ENCODE measurements at regions not wholly inside any gene's neighbourhood (a gene's known extent, or its start where the extent isn't known, plus 50 kb on each side); places are given as distances from the start of the nearest gene placed in this dataset.
"Not testable (repeated sequence)": the region's sequence is repeated elsewhere in the genome, so short reads cannot be mapped to it uniquely, and the experiment has no call there.

DNA sequence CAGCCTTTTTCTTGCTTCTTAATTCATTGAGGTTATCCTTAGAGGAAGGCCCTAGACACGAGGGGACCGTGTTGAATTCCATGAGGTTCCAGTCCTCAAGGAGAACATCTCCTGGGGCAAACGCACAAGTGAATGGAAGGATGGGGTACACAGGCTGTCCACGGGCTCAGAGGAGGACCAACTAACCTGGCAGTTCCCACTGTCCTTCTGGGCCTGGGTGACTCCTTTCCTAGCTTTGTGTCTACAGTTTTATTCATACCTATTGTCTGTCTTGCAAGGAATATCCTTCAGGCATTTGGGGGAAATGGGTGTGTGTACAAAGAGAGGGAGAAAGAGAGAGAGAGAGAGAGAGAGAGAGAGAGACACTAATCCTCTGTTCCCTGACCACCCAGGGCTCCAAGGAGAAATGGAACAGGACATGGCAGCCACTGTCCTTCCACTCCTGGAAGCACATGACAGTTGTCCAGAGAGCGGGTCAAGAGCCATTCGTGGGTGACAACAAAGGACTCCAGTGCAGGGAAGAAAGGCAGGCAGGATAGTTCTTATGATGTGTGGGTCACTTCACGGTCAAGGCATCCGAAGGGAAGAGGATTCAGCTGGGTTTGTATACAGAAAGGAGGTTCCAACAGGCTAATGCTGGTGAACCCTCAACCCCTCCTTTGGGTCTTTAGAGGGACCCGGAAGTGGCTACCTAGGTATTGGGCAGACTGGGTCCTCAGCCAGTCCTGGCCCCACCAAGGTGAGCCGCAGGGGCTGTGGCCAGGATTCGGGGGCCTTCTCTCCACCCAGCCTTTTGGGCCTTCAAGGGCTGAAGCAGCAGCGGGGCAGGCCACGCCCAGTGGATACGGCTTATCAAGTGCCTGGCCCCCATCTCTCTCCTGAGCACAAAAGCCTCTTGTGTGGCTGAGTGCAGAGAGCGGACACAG is 150.6 kb downstream of the MYCN start:
- DNase-seq, result no peak

GRCh38 chr2:16089491-16089890 is 149.1 kb downstream of the MYCN start:
- DNase-seq, result not testable (repeated sequence)

- DNase-seq, result no peak
These were observed 148.4 kb downstream of the MYCN start for GRCh38 chr2:16088802-16089112.

DNA sequence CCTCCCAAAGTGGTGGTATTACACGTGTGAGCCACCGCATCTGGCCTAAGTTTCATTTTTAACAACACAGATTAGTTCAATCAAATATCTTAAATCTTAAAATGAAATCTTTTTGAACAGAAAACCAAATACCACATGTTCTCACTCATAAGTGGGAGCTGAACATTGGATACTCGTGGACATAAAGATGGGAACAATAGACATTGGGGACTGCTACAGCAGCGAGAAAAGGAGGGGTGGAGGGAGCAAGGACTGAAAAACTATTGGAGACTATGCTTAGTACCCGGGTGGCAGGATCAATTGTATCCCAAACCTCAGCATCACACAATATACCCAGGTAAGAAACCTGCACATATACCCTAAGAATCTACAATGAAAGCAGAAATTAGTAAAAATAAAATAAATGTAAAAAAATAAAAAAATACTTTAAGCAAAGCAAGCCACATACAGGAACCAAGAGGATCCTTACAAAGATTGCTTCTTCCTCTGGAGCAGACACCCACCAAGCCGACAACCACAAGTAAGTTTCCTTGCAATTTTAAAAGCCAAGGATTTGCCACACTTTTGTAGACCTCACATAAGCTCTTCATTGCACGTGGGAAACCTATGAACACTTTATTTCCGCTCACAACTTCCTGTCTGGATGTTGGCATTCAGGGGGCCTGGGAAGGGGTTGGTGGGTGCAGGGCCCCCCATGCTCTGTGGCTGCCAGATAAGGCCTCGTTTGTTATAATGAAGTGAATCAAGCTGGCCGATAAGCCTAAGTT is 147.9 kb downstream of the MYCN start:
- DNase-seq, result no peak

- not testable (repeated sequence) for DNase-seq
These were observed 145.8 kb downstream of the MYCN start for GRCh38 chr2:16086136-16086535.

DNA sequence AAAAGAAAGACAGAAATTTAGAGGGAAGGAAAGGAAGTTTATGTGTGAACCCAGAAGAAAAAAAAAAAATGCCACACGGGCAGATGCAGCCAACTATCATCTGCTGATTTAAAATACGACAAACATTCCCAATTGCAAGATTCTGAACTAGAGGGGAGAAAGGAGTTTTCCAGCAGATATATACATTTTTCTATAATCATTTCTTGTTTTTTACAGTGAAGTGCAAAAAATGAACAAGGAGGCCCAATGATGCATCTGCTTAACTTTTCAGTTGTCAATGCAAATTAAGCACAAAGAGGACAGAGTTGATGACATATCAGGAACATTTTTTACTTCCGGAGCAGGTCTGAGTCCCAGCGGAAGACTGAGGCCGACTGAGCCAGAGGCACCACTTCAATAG is 144.7 kb downstream of the MYCN start:
- no peak for DNase-seq

DNA sequence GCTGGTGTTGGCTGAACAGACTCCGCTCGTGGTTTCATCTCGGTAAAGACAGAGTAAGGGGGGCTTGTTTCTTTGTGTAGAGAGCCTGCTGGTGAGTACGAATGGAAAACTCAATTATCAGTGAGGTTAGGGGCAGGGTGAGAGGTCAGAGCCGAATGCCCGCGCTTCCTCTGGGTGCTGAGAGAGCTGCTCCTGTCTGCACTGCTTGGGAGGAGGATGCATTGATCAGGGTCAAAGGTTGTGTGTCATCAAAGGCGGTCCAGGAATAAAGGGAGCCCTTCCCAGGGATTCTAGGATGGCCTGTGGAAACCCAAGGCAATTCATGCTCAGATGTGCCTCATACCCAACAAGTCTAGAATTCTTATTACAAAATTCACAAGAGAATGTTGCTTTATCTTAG is 143.9 kb downstream of the MYCN start:
- DNase-seq, result no peak

- no peak for DNase-seq
These were observed 141.9 kb downstream of the MYCN start for GRCh38 chr2:16082276-16082675.

- DNase-seq, result peak in 1 of 2 experiments; percentile 31
These were observed 141.2 kb downstream of the MYCN start for GRCh38 chr2:16081316-16082200.

GRCh38 chr2:16080516-16080915 is 140.2 kb downstream of the MYCN start:
- DNase-seq, result no peak

GRCh38 chr2:16080071-16080470 is 139.7 kb downstream of the MYCN start:
- DNase-seq, result no peak

- DNase-seq, result no peak
These were observed 139.3 kb downstream of the MYCN start for GRCh38 chr2:16079637-16080036.

GRCh38 chr2:16077601-16078000 is 137.3 kb downstream of the MYCN start:
- no peak for DNase-seq

GRCh38 chr2:16076911-16077310 is 136.6 kb downstream of the MYCN start:
- DNase-seq, result no peak

DNA sequence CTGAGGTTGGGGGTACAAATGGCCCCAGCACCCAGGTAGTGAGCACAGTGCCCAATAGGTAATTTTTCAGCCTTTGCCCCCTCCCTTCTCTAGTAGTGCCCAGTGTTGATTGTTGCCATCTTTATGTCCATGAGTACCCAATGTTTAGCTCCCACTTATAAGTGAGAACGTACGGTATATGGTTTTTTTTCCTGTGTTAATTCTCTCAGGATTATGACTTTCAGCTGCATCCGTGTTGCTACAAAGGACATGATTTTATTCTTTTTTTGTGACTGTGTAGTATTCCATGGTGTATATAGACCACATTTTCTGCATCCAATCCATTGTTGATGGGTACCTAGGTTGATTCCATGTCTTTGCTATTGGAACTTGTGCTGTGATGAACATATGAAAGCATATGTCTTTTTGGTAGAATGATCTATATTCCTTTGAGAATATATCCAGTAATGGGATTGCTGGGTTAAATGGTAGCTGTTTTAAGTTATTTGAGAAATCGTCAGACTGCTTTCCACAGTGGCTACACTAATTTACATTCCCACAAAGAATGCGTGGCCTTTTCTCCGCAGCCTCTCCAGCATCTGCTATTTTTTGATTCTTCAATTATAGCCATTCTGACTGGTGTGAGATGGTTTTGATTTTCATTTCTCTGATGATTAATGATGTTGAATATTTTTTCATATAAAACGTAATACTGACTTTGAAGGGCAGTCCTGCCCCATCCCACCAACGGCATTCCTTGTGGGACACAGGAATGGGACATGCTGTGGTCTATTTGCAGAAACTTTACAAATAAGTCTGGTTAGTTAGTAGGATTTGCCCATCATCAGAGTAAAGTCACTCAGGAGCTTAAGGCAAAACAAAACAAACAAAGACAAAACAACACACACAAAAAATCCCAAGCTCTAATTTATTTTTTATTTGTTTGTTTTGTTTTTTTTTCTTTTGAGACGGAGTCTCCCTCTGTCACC is 135.0 kb downstream of the MYCN start:
- no peak for DNase-seq

- DNase-seq, result no peak
These were observed 133.6 kb downstream of the MYCN start for GRCh38 chr2:16073921-16074425.

GRCh38 chr2:16073471-16073870 is 133.1 kb downstream of the MYCN start:
- no peak for DNase-seq

DNA sequence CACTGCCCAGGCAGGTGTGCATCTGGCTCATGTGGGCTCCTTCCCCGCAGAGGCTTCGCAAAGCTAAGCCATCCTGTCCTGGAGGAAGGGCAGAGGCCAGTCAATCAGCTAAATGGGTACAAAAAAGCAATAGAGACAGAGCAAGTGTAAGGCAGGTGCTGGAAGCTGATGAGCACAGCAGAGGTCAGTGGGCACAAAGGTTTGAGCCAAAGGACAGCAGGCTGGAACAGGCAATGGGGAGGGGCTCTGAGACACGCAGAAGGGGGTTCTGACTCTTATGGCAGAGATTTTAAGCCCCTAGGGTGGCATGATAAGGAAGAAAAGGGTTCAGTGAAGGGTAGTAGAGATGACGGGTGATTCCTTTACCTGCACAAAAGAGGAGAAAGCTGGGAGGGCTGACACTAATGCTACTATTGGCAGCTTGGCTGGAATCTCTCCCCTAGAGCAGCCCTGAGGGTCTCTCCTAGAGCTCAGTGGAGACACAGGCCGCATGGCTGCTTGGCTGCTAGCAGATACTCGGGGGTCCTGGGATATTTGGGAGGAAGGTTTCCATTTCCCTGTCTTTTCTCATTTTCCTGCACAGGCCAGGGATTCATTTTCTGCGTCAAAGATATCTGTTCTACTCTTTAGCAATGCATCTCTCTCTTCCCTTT is 132.4 kb downstream of the MYCN start:
- no peak for DNase-seq

DNA sequence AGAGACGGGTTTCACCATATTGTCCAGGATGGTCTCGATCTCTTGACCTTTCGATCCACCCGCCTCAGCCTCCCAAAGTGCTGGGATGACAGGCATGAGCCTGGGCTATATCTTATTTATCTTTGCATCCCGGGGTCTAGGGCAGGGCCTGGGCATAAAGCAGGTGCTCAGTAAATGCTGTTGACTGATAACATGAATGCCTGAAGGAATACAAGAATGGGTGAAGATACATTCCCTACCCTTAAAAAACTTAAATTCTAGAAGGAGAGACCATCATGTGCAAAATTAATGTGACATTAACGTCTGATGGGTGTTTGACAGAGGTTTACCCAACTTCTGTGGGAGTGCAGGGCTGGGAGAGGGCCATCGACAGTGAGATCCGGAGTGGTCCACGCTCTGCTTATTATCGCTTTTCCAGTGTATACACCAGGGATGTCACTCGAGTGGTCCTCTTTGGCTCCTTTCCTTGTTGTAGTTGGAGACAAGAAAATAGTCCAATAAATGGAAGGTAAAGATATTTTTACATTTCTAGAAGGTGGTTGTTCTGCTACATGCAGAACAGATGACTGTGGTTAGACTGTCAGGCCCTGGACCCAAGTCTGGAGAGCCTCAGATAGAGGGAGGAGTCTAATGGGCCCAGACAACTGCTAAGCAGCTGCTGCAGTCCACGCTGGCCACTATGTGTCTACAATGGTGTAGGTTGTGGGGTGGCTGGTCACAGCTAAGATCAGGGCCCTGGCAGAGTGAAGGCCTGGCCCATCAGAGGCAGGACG is 131.7 kb downstream of the MYCN start:
- no peak for DNase-seq
